ENCODE measurements at regions not wholly inside any gene's neighbourhood (a gene's known extent, or its start where the extent isn't known, plus 50 kb on each side); places are given as distances from the start of the nearest gene placed in this dataset.

DNA sequence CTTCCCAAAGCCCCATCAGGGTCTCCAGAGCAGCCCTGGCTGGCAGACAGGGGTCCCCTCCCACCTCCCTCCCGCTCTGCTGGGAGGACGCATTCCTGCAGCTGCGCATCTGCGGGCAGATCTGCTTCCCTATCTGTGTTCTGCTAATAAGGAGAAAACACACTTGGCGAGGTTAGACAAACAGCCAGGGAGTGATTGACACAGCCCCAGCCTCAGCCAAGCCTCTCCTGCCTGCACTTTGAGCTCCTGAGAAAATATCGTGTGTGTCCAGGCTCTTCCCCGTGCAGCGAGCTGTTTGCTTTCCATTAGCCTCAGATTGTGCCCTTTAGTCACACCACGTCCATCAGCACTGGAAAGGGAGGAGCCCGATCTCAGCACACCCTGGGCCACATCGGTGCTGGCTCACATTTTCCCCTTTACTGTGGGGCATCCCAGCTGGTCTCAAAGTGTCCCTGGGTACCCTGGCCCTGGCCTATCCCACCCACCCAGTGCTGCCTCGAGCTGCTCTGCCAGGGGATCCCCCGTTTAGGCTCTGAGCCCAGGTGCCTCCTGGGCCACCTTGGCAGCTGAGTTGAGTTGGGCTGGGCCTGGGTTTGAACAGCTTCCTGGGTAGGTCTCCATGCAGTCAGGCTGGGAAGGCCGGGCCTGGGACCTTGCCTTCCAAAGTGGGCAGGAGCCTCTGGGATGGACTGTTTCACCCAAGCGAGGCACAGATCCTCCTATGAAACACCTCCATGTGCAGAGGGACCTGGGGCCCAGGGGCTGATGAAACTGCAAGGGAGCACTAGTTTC is 61.1 kb downstream of the BARX1 start:
- H3K4me3 ChIP-seq (ENCODE audit: low read depth in 1 of 2, low read length in 2 of 2), result no peak overlapping the region
- H3K9me3 ChIP-seq (ENCODE audit: insufficient read depth, low read length, severe bottlenecking), result no peaks in the 10 kb centered on the region
- no peaks in the 10 kb centered on the region for H3K4me1 ChIP-seq (ENCODE audit: insufficient read depth, low read length)
- H4K20me1 ChIP-seq (ENCODE audit: insufficient read depth, low read length), result no peaks in the 10 kb centered on the region
- H2AFZ ChIP-seq (ENCODE audit: low read depth, low read length), result no peak overlapping the region
- no peak overlapping the region for H3K9ac ChIP-seq (ENCODE audit: low read depth, low read length)
- TF ChIP-seq, protein P1, sequence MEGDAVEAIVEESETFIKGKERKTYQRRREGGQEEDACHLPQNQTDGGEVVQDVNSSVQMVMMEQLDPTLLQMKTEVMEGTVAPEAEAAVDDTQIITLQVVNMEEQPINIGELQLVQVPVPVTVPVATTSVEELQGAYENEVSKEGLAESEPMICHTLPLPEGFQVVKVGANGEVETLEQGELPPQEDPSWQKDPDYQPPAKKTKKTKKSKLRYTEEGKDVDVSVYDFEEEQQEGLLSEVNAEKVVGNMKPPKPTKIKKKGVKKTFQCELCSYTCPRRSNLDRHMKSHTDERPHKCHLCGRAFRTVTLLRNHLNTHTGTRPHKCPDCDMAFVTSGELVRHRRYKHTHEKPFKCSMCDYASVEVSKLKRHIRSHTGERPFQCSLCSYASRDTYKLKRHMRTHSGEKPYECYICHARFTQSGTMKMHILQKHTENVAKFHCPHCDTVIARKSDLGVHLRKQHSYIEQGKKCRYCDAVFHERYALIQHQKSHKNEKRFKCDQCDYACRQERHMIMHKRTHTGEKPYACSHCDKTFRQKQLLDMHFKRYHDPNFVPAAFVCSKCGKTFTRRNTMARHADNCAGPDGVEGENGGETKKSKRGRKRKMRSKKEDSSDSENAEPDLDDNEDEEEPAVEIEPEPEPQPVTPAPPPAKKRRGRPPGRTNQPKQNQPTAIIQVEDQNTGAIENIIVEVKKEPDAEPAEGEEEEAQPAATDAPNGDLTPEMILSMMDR (IDR thresholded peaks at IDR 0.05; ENCODE audit: borderline replicate concordance, extremely low read depth, low read length, poor library complexity, severe bottlenecking), result no peak
- no peaks in the 10 kb centered on the region for H3K36me3 ChIP-seq (ENCODE audit: insufficient read depth, low read length)
- ATAC-seq (ENCODE audit: insufficient read depth, low read depth), result no peak
- no peaks in the 10 kb centered on the region for H3K79me2 ChIP-seq (ENCODE audit: insufficient read depth, low read length)
- no peak overlapping the region for H3K27ac ChIP-seq (ENCODE audit: low read length)
- H3K27me3 ChIP-seq (ENCODE audit: insufficient read depth, low read length, poor library complexity), result no peaks in the 10 kb centered on the region
- DNase-seq, result no peak
- no peak overlapping the region for H3K4me2 ChIP-seq (ENCODE audit: insufficient read depth, low read length)

DNA sequence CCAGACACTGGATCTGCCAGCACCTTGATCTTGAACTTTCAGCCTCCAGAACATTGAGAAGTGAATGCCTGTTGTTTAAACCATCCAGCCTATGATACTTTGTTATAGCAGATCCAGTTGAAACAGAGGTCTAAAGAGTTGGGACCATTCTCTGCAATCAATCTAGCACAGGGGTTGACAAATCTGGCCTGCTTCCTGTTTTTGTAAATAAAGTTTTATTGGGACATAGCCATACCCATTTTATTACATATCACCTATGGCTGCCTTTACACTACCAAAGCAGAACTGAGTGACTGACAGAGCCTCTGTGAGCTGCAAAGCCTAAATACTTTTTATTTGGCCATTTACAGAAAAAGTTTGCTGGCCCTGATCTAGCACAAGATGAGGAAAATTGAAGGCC is 62.0 kb downstream of the BARX1 start:
- ATAC-seq (ENCODE audit: insufficient read depth, low read depth) (no peak), DNase-seq (no peak)
- H3K9me3 ChIP-seq (ENCODE audit: insufficient read depth, low read length, severe bottlenecking), result no peaks in the 10 kb centered on the region
- H2AFZ ChIP-seq (ENCODE audit: low read depth, low read length), result no peak overlapping the region
- H3K4me2 ChIP-seq (ENCODE audit: insufficient read depth, low read length), result no peak overlapping the region
- H3K27me3 ChIP-seq (ENCODE audit: insufficient read depth, low read length, poor library complexity), result no peaks in the 10 kb centered on the region
- no peak for TF ChIP-seq EZH2 (IDR thresholded peaks at IDR 0.05; ENCODE audit: borderline replicate concordance, low read depth, low read length, severe bottlenecking)
- TF ChIP-seq, protein P1 (IDR thresholded peaks at IDR 0.05; ENCODE audit: borderline replicate concordance, extremely low read depth, low read length, poor library complexity, severe bottlenecking), result no peak
- H3K9ac ChIP-seq (ENCODE audit: low read depth, low read length), result no peak overlapping the region
- H4K20me1 ChIP-seq (ENCODE audit: insufficient read depth, low read length), result no peaks in the 10 kb centered on the region
- no peak overlapping the region for H3K4me3 ChIP-seq (ENCODE audit: low read depth in 1 of 2, low read length in 2 of 2)
- H3K4me1 ChIP-seq (ENCODE audit: insufficient read depth, low read length), result no peaks in the 10 kb centered on the region
- H3K36me3 ChIP-seq (ENCODE audit: insufficient read depth, low read length), result no peaks in the 10 kb centered on the region
- H3K79me2 ChIP-seq (ENCODE audit: insufficient read depth, low read length), result no peaks in the 10 kb centered on the region
- H3K27ac ChIP-seq (ENCODE audit: low read length), result no peak overlapping the region

- no peak for ATAC-seq (ENCODE audit: insufficient read depth, low read depth)
- Histone ChIP-seq H3K9me3 (ENCODE audit: insufficient read depth, low read length, severe bottlenecking) (no peaks in the 10 kb centered on the region), H3K4me2 (ENCODE audit: insufficient read depth, low read length) (no peak overlapping the region), H3K4me1 (ENCODE audit: insufficient read depth, low read length) (no peaks in the 10 kb centered on the region), H3K27ac (ENCODE audit: low read length) (no peak overlapping the region), H4K20me1 (ENCODE audit: insufficient read depth, low read length) (no peaks in the 10 kb centered on the region), H2AFZ (ENCODE audit: low read depth, low read length) (no peak overlapping the region), H3K79me2 (ENCODE audit: insufficient read depth, low read length) (no peaks in the 10 kb centered on the region), H3K27me3 (ENCODE audit: insufficient read depth, low read length, poor library complexity) (no peaks in the 10 kb centered on the region), H3K4me3 (ENCODE audit: low read depth in 1 of 2, low read length in 2 of 2) (no peak overlapping the region), H3K9ac (ENCODE audit: low read depth, low read length) (no peak overlapping the region), H3K36me3 (ENCODE audit: insufficient read depth, low read length) (no peaks in the 10 kb centered on the region)
- DNase-seq, result no peak
- TF ChIP-seq, protein P1 (IDR thresholded peaks at IDR 0.05; ENCODE audit: borderline replicate concordance, extremely low read depth, low read length, poor library complexity, severe bottlenecking), result no peak
- no peak for TF ChIP-seq EZH2 (IDR thresholded peaks at IDR 0.05; ENCODE audit: borderline replicate concordance, low read depth, low read length, severe bottlenecking)
These were observed 62.4 kb downstream of the BARX1 start for GRCh38 chr9:93892748-93893147.

Data from DND-41 (cell line).